IMR-90 (cell line): ENCODE measurements at regions not wholly inside any gene's neighbourhood (a gene's known extent, or its start where the extent isn't known, plus 50 kb on each side); places are given as distances from the start of the nearest gene placed in this dataset.

Experiments
- ATAC-seq: fragments of 200-7000 bp; cut with Tn5 transposase; 2 replicates; pipeline ENCODE4 v1.9.1; 2020; ENCODE audit warnings: low read depth, mild to moderate bottlenecking, moderate library complexity
- BruUV-seq: library from RNA; stranded (reverse); fragments of 400-500 nt; replicated peaks from 2 replicates; lab custom pipeline; 2021; lab: Mats Ljungman, UMichigan
- CTCF ChIA-PET: fragments of 300-600 bp; formaldehyde crosslinking; extraction: SDS; loops from one replicate; lab custom pipeline; 2021; ENCODE audit warnings: antibody characterized with exemption; lab: Yijun Ruan, JAX
- POLR2A ChIA-PET: fragments of 300-600 bp; sonication (Branson Sonifier 250); formaldehyde crosslinking; loops from one replicate; lab custom pipeline; 2022; ENCODE audit warnings: antibody characterized with exemption; ENCODE audit not compliant: unreplicated experiment; lab: Charles Lee
- DNase-seq: peaks from one replicate; pipeline ENCODE4 v3.0.0; 2013
- H2AFZ ChIP-seq: replicated peaks from 2 replicates; pipeline ENCODE3; 2013; ENCODE audit warnings: low read length, mild to moderate bottlenecking; ENCODE audit not compliant: poor library complexity
- H2AK5ac ChIP-seq: 2 replicates; pipeline ENCODE4 v1.6.1; 2013; ENCODE audit warnings: low read depth, low read length, inconsistent platforms
- H2AK9ac ChIP-seq: replicated peaks from 2 replicates; pipeline ENCODE3; 2013; ENCODE audit warnings: mild to moderate bottlenecking, low read depth, low read length, moderate library complexity; ENCODE audit not compliant: poor library complexity
- H2BK120ac ChIP-seq: 2 replicates; pipeline ENCODE4 v1.6.1; 2013; ENCODE audit warnings: low read depth, low read length, inconsistent platforms
- H2BK15ac ChIP-seq: 3 replicates; pipeline ENCODE4 v1.6.1; 2013; ENCODE audit warnings: low read depth, low read length, inconsistent platforms
- H2BK20ac ChIP-seq: 2 replicates; pipeline ENCODE4 v1.6.1; 2013; ENCODE audit warnings: low read depth, mild to moderate bottlenecking, inconsistent platforms, low read length, moderate library complexity
- H2BK5ac ChIP-seq: 2 replicates; pipeline ENCODE4 v1.6.1; 2013; ENCODE audit warnings: mild to moderate bottlenecking, low read depth, low read length, inconsistent platforms; ENCODE audit not compliant: poor library complexity, severe bottlenecking
- H3K14ac ChIP-seq: replicated peaks from 2 replicates; pipeline ENCODE4 v1.6.1; 2013; ENCODE audit warnings: low read depth, low read length, inconsistent platforms
- H3K18ac ChIP-seq: 2 replicates; pipeline ENCODE4 v1.6.1; 2013; ENCODE audit warnings: low read depth, low read length, control low read depth
- H3K23ac ChIP-seq: 2 replicates; pipeline ENCODE4 v1.6.1; 2013; ENCODE audit warnings: low read depth, low read length, inconsistent platforms
- H3K27ac ChIP-seq: 2 replicates; pipeline ENCODE4 v1.5.1; 2013; ENCODE audit warnings: mild to moderate bottlenecking, control low read depth, low read length; ENCODE audit not compliant: insufficient read depth
- H3K27me3 ChIP-seq: 2 replicates; pipeline ENCODE4 v1.6.1; 2013; ENCODE audit warnings: low read length; ENCODE audit not compliant: control insufficient read depth, insufficient read depth
- H3K36me3 ChIP-seq: 2 replicates; pipeline ENCODE4 v1.6.1; 2013; ENCODE audit warnings: low read length, mixed read lengths; ENCODE audit not compliant: control insufficient read depth, insufficient read depth
- H3K4ac ChIP-seq: 2 replicates; pipeline ENCODE4 v1.6.1; 2013; ENCODE audit warnings: low read depth, low read length, inconsistent platforms
- H3K4me1 ChIP-seq: 2 replicates; pipeline ENCODE4 v1.6.1; 2013; ENCODE audit warnings: low read length, mixed read lengths; ENCODE audit not compliant: control insufficient read depth, insufficient read depth
- H3K4me2 ChIP-seq: 2 replicates; pipeline ENCODE4 v1.6.1; 2013; ENCODE audit warnings: low read depth, mild to moderate bottlenecking, control low read depth, low read length, moderate library complexity
- H3K4me3 ChIP-seq: 2 replicates; pipeline ENCODE4 v1.5.1; 2013; ENCODE audit warnings: low read depth, mild to moderate bottlenecking, control low read depth, low read length, moderate library complexity; ENCODE audit not compliant: insufficient read depth
- H3K56ac ChIP-seq: 2 replicates; pipeline ENCODE4 v1.6.1; 2013; ENCODE audit warnings: low read length, inconsistent platforms; ENCODE audit not compliant: insufficient read depth; ENCODE audit errors: extremely low read depth
- H3K79me1 ChIP-seq, 2 experiments: 2 replicates each; pipeline ENCODE4 v1.6.1; 2013; ENCODE audit warnings: low read length in 2 of 2, inconsistent platforms in 1 of 2, low read depth in 1 of 2
- H3K9ac ChIP-seq: 2 replicates; pipeline ENCODE4 v1.6.1; 2013; ENCODE audit warnings: low read depth, low read length, control low read depth
- H3K9me1 ChIP-seq: 2 replicates; pipeline ENCODE4 v1.6.1; 2013; ENCODE audit warnings: low read length, inconsistent platforms; ENCODE audit not compliant: insufficient read depth
- H3K9me3 ChIP-seq: 2 replicates; pipeline ENCODE4 v1.6.1; 2013; ENCODE audit warnings: low read length; ENCODE audit not compliant: control insufficient read depth, insufficient read depth
- H4K20me1 ChIP-seq: 2 replicates; pipeline ENCODE4 v1.6.1; 2013; ENCODE audit warnings: low read length, inconsistent platforms; ENCODE audit not compliant: insufficient read depth
- H4K5ac ChIP-seq: 2 replicates; pipeline ENCODE4 v1.6.1; 2013; ENCODE audit warnings: mild to moderate bottlenecking, low read depth, low read length, control low read depth
- H4K8ac ChIP-seq, 2 experiments: 2 replicates each; pipeline ENCODE4 v1.6.1; 2013; ENCODE audit warnings: low read depth in 2 of 2, low read length in 2 of 2, control low read depth in 1 of 2, inconsistent platforms in 1 of 2
- H4K91ac ChIP-seq: 2 replicates; pipeline ENCODE4 v1.6.1; 2013; ENCODE audit warnings: low read depth, low read length, inconsistent platforms; ENCODE audit not compliant: insufficient read depth
- BHLHE40 ChIP-seq: fragments of 150-350 bp; IDR thresholded peaks from 2 replicates; pipeline ENCODE4 v1.6.1; 2016; ENCODE audit warnings: mild to moderate bottlenecking, low read depth, low read length
- CEBPB ChIP-seq: IDR thresholded peaks from 2 replicates; pipeline ENCODE4 v1.6.1; 2012; ENCODE audit warnings: low read depth, low read length, improper control_type of control experiment
- CHD1 ChIP-seq: IDR thresholded peaks from 2 replicates; pipeline ENCODE4 v1.6.1; 2012; ENCODE audit warnings: low read depth, low read length, improper control_type of control experiment
- CTCF ChIP-seq: conservative IDR thresholded peaks from 2 replicates; pipeline ENCODE4 v1.5.1; 2012; ENCODE audit warnings: mild to moderate bottlenecking, low read depth, low read length, improper control_type of control experiment
- FOS ChIP-seq: fragments of 150-350 bp; IDR thresholded peaks from 2 replicates; pipeline ENCODE4 v1.6.1; 2016; ENCODE audit warnings: low read depth, low read length
- MAZ ChIP-seq: IDR thresholded peaks from 2 replicates; pipeline ENCODE4 v1.6.1; 2012; ENCODE audit warnings: low read depth, mild to moderate bottlenecking, low read length, improper control_type of control experiment, moderate library complexity, borderline replicate concordance
- NFE2L2 ChIP-seq: fragments of 150-350 bp; IDR thresholded peaks from 2 replicates; pipeline ENCODE4 v1.6.1; 2016; ENCODE audit warnings: low read depth, mild to moderate bottlenecking, low read length
- POLR2A ChIP-seq: IDR thresholded peaks from 2 replicates; pipeline ENCODE4 v1.6.1; 2012; ENCODE audit warnings: mild to moderate bottlenecking, low read depth, low read length
- RAD21 ChIP-seq: IDR thresholded peaks from 2 replicates; pipeline ENCODE4 v1.6.1; 2012; ENCODE audit warnings: low read length, improper control_type of control experiment
- RCOR1 ChIP-seq: IDR thresholded peaks from 2 replicates; pipeline ENCODE4 v1.6.1; 2012; ENCODE audit warnings: mild to moderate bottlenecking, low read length, improper control_type of control experiment; ENCODE audit not compliant: insufficient replicate concordance
- RFX5 ChIP-seq: IDR thresholded peaks from 2 replicates; pipeline ENCODE4 v1.8.0; 2012; ENCODE audit warnings: low read depth, mild to moderate bottlenecking, low read length, moderate library complexity
- SMC3 ChIP-seq: fragments of 150-350 bp; IDR thresholded peaks from 2 replicates; pipeline ENCODE4 v1.6.1; 2016; ENCODE audit warnings: low read depth, mild to moderate bottlenecking, antibody characterized with exemption, low read length, moderate library complexity
- USF2 ChIP-seq: fragments of 150-350 bp; IDR thresholded peaks from 2 replicates; pipeline ENCODE4 v1.6.1; 2017; ENCODE audit warnings: mild to moderate bottlenecking, antibody characterized with exemption, low read length, low read depth
- WGBS, 2 experiments: methylation state at CpG; one replicate each; pipeline versions ENCODE4 v1.1.5 to v1.1.7; 2013; ENCODE audit warnings: missing lambda C conversion rate in 2 of 2; ENCODE audit not compliant: insufficient read length in 1 of 2; ENCODE audit errors: extremely low coverage in 2 of 2; 5-methylcytosine and 5-hydroxymethylcytosine counted together
- dilution Hi-C: fragments of 300-500 bp; cut with HindIII; formaldehyde crosslinking; loops from one replicate; pipeline ENCODE4 v1.14.3; 2018; ENCODE audit warnings: low sequenced_read_pairs; ENCODE audit not compliant: unreplicated experiment
- in situ Hi-C: fragments of 300-500 bp; cut with MboI; formaldehyde crosslinking; loops from 3 replicates; pipeline ENCODE4 v1.14.3; 2019; ENCODE audit warnings: low sequenced_read_pairs, inconsistent platforms, mixed read lengths
- intact Hi-C: fragments of 100-400 bp; cut with micrococcal nuclease; formaldehyde crosslinking; loops from 2 replicates; pipeline ENCODE4 v1.10.0; 2022

- Histone ChIP-seq H3K4ac (no peak overlapping the region), H4K20me1 (no peaks in the 10 kb centered on the region), H3K79me1 (no peaks in the 10 kb centered on the region), H3K4me1 (no peaks in the 10 kb centered on the region), H3K56ac (no peak overlapping the region), H3K27me3 (no peaks in the 10 kb centered on the region), H3K27ac (no peak overlapping the region), H3K9me1 (no peaks in the 10 kb centered on the region), H4K5ac (no peak overlapping the region), H3K4me3 (no peak overlapping the region), H3K14ac (no peak overlapping the region), H3K36me3 (no peaks in the 10 kb centered on the region), H3K9me3 (peaks cover 21% of the 10 kb centered on the region), H2BK120ac (no peak overlapping the region), H3K4me2 (no peak overlapping the region), H4K91ac (no peak overlapping the region), H2AK9ac (no peak overlapping the region), H3K9ac (no peak overlapping the region), H2AFZ (no peak overlapping the region), H4K8ac (no peak overlapping the region), H2BK15ac (no peak overlapping the region), H2BK5ac (no peak overlapping the region), H2AK5ac (no peak overlapping the region), H2BK20ac (no peak overlapping the region), H3K18ac (no peak overlapping the region), H3K23ac (no peak overlapping the region)
- ChIA-PET POLR2A (no interaction called here), CTCF (no interaction called here)
- BruUV-seq, result no TSS peak
- dilution Hi-C loops (no loop called here), intact Hi-C loops (no loop called here), in situ Hi-C loops (no loop called here)
- DNase-seq (no peak), ATAC-seq (no peak)
- WGBS, 2 experiments, result no CpG with 5 or more reads among the region's 5 CpGs
- TF ChIP-seq BHLHE40 (no peak), NFE2L2 (no peak), CTCF (no peak), SMC3 (no peak), RCOR1 (no peak), MAZ (no peak), USF2 (no peak), CEBPB (no peak), RAD21 (no peak), FOS (no peak), RFX5 (no peak), CHD1 (no peak), POLR2A (no peak)
Observed at GRCh38 chr18:66682855-66683322, 79.0 kb upstream of the CDH19 start.
